Caco-2 (cell line): ENCODE measurements at regions not wholly inside any gene's neighbourhood (a gene's known extent, or its start where the extent isn't known, plus 50 kb on each side); places are given as distances from the start of the nearest gene placed in this dataset.

Experiments
- BruUV-seq: library from RNA; stranded (reverse); fragments of 400-500 nt; replicated peaks from 2 replicates; lab custom pipeline; 2021; lab: Mats Ljungman, UMichigan
- CTCF ChIA-PET: fragments of 300-600 bp; sonication (Branson Sonifier 250); formaldehyde crosslinking; loops from one replicate; lab custom pipeline; 2022; ENCODE audit warnings: antibody characterized with exemption; lab: Charles Lee
- POLR2A ChIA-PET: fragments of 300-600 bp; sonication (Branson Sonifier 250); formaldehyde crosslinking; loops from one replicate; lab custom pipeline; 2022; ENCODE audit warnings: antibody characterized with exemption; lab: Charles Lee
- DNase-seq, 2 experiments: peaks; one replicate each; pipeline versions ENCODE4 v3.0.0 to v3.0.0-alpha.2; 2020 to 2022
- H3K27me3 ChIP-seq: replicated peaks from 2 replicates; pipeline ENCODE4 v1.6.0; 2011; ENCODE audit warnings: low read length; ENCODE audit not compliant: control insufficient read depth, insufficient read depth
- H3K36me3 ChIP-seq: 2 replicates; pipeline ENCODE4 v1.5.1; 2011; ENCODE audit warnings: low read length; ENCODE audit not compliant: control insufficient read depth, insufficient read depth
- H3K4me1 ChIP-seq: fragments of 250-450 bp; sonication (Bioruptor Pico); 2 replicates; pipeline ENCODE4 v1.5.1; 2020; ENCODE audit warnings: mild to moderate bottlenecking
- H3K4me3 ChIP-seq: 2 replicates; pipeline ENCODE4 v1.5.1; 2011; ENCODE audit warnings: low read depth, mild to moderate bottlenecking, control low read depth, low read length
- H3K9me3 ChIP-seq: fragments of 250-450 bp; sonication (Bioruptor Pico); 2 replicates; pipeline ENCODE4 v1.5.1; 2020; ENCODE audit warnings: mild to moderate bottlenecking, moderate library complexity
- H3K27ac Mint-ChIP-seq: one replicate; pipeline ENCODE4 v1.8.0; 2022; ENCODE audit warnings: mixed read lengths; ENCODE audit not compliant: unreplicated experiment
- H3K27me3 Mint-ChIP-seq: one replicate; pipeline ENCODE4 v1.8.0; 2022; ENCODE audit warnings: mixed read lengths; ENCODE audit not compliant: insufficient read depth, unreplicated experiment
- H3K36me3 Mint-ChIP-seq: one replicate; pipeline ENCODE4 v1.8.0; 2022; ENCODE audit warnings: mild to moderate bottlenecking, mixed read lengths; ENCODE audit not compliant: insufficient read depth, unreplicated experiment
- H3K4me1 Mint-ChIP-seq: one replicate; pipeline ENCODE4 v1.8.0; 2022; ENCODE audit warnings: low read depth, mixed read lengths; ENCODE audit not compliant: unreplicated experiment
- H3K4me3 Mint-ChIP-seq: one replicate; pipeline ENCODE4 v1.8.0; 2022; ENCODE audit warnings: mild to moderate bottlenecking, moderate library complexity, mixed read lengths; ENCODE audit not compliant: unreplicated experiment
- H3K9me3 Mint-ChIP-seq: one replicate; pipeline ENCODE4 v1.8.0; 2022; ENCODE audit warnings: mixed read lengths; ENCODE audit not compliant: unreplicated experiment
- CTCF ChIP-seq, 2 experiments: fragments of 200-600 bp in 1 of 2; IDR thresholded peaks; 1 replicate in 1 of 2; 2 replicates in 1 of 2; pipeline versions ENCODE4 v1.5.1 to v1.8.0; 2011 to 2022; ENCODE audit warnings: antibody characterized with exemption in 1 of 2, control low read depth in 1 of 2, inconsistent platforms in 1 of 2, low read depth in 1 of 2, low read length in 1 of 2, mild to moderate bottlenecking in 1 of 2, moderate library complexity in 1 of 2; ENCODE audit not compliant: insufficient read depth in 1 of 2, severe bottlenecking in 1 of 2, unreplicated experiment in 1 of 2
- intact Hi-C: fragments of 100-400 bp; cut with micrococcal nuclease; formaldehyde crosslinking; loops from one replicate; pipeline ENCODE4 v1.10.0; 2022; ENCODE audit not compliant: unreplicated experiment
- microRNA-seq: library from miRNA; unstranded; fragments of <30 nt; microRNA quantifications from one replicate; pipeline ENCODE4 v1.2.0, GENCODE V29; 2022

GRCh38 chrX:140948827-140949226 lies 53.6 kb upstream of the SPANXB1 start:
- no peaks in the 10 kb centered on the region for H3K27me3 ChIP-seq
- ChIA-PET CTCF (no interaction called here), POLR2A (no interaction called here)
- Mint-ChIP-seq H3K27ac (no peak overlapping the region), H3K4me1 (no peaks in the 10 kb centered on the region), H3K9me3 (peaks cover 8% of the 10 kb centered on the region), H3K27me3 (no peaks in the 10 kb centered on the region), H3K36me3 (no peaks in the 10 kb centered on the region), H3K4me3 (no peak overlapping the region)
- no peak overlapping the region for H3K4me3 ChIP-seq
- BruUV-seq, result no TSS peak
- no peak for TF ChIP-seq CTCF (IDR thresholded peaks at IDR 0.05; ENCODE audit: insufficient read depth in 1 of 2, low read depth in 1 of 2, low read length in 1 of 2, severe bottlenecking in 1 of 2, unreplicated experiment in 1 of 2)
- no peaks in the 10 kb centered on the region for H3K4me1 ChIP-seq
- H3K36me3 ChIP-seq, result no peaks in the 10 kb centered on the region
- no peaks in the 10 kb centered on the region for H3K9me3 ChIP-seq
- no peak for DNase-seq
- intact Hi-C loops, result no loop called here

- Mint-ChIP-seq H3K36me3 (no peaks in the 10 kb centered on the region), H3K9me3 (peaks cover 8% of the 10 kb centered on the region), H3K27ac (no peak overlapping the region), H3K27me3 (no peaks in the 10 kb centered on the region), H3K4me3 (no peak overlapping the region), H3K4me1 (no peaks in the 10 kb centered on the region)
- Histone ChIP-seq H3K4me3 (no peak overlapping the region), H3K36me3 (no peaks in the 10 kb centered on the region), H3K9me3 (no peaks in the 10 kb centered on the region), H3K4me1 (no peaks in the 10 kb centered on the region), H3K27me3 (no peaks in the 10 kb centered on the region)
- no peak for TF ChIP-seq CTCF (IDR thresholded peaks at IDR 0.05; ENCODE audit: insufficient read depth in 1 of 2, low read depth in 1 of 2, low read length in 1 of 2, severe bottlenecking in 1 of 2, unreplicated experiment in 1 of 2)
- intact Hi-C loops, result no loop called here
- ChIA-PET CTCF (no interaction called here), POLR2A (no interaction called here)
- no peak for DNase-seq
- BruUV-seq, result no TSS peak
Observed at GRCh38 chrX:140949233-140949632, 53.2 kb upstream of the SPANXB1 start.

Small RNA genes in the stretch of these regions (microRNA-seq; reads per million reads assigned to microRNA genes)
- 0.74 reads per million for gene MIR320D2
